Hepatocyte (in vitro differentiated cells): ENCODE measurements at regions not wholly inside any gene's neighbourhood (a gene's known extent, or its start where the extent isn't known, plus 50 kb on each side); places are given as distances from the start of the nearest gene placed in this dataset.
A peak's percentile ranks its signal among the peaks of the same experiment; 100 is the strongest.

Source experiments
- DNase-seq: peaks from one replicate; pipeline ENCODE4 v3.0.0-alpha.2; 2016; ENCODE audit warnings: low spot score
- H2AFZ ChIP-seq: fragments of 200-600 bp; sonication (generic); 2 replicates; pipeline ENCODE4 v1.6.0; 2016; ENCODE audit warnings: antibody characterized with exemption, mild to moderate bottlenecking
- H3K27ac ChIP-seq: fragments of 200-600 bp; sonication (generic); 2 replicates; pipeline ENCODE4 v1.5.1; 2016; ENCODE audit warnings: mild to moderate bottlenecking
- H3K27me3 ChIP-seq: fragments of 200-600 bp; sonication (generic); 2 replicates; pipeline ENCODE4 v1.6.1; 2016
- H3K36me3 ChIP-seq: fragments of 200-600 bp; sonication (generic); replicated peaks from 2 replicates; pipeline ENCODE4 v1.5.1; 2016; ENCODE audit warnings: low read depth; ENCODE audit not compliant: insufficient read depth
- H3K4me1 ChIP-seq: fragments of 200-600 bp; sonication (generic); 2 replicates; pipeline ENCODE4 v1.5.1; 2016; ENCODE audit warnings: mild to moderate bottlenecking, moderate library complexity; ENCODE audit not compliant: insufficient read depth
- H3K4me2 ChIP-seq: fragments of 200-600 bp; sonication (generic); 2 replicates; pipeline ENCODE4 v1.6.0; 2016
- H3K4me3 ChIP-seq: fragments of 200-600 bp; sonication (generic); 2 replicates; pipeline ENCODE4 v1.5.1; 2016; ENCODE audit warnings: mild to moderate bottlenecking
- H3K79me2 ChIP-seq: fragments of 200-600 bp; sonication (generic); 2 replicates; pipeline ENCODE4 v1.6.0; 2017; ENCODE audit warnings: mild to moderate bottlenecking
- H3K9me2 ChIP-seq: fragments of 200-600 bp; sonication (generic); replicated peaks from 2 replicates; pipeline ENCODE4 v1.6.0; 2017; ENCODE audit warnings: mild to moderate bottlenecking; ENCODE audit not compliant: insufficient read depth
- H3K9me3 ChIP-seq: fragments of 200-600 bp; sonication (generic); 2 replicates; pipeline ENCODE4 v1.5.1; 2016; ENCODE audit warnings: low read depth, mild to moderate bottlenecking
- H4K20me1 ChIP-seq: fragments of 200-600 bp; sonication (generic); 2 replicates; pipeline ENCODE4 v1.6.0; 2016; ENCODE audit warnings: mild to moderate bottlenecking; ENCODE audit not compliant: insufficient read depth, poor library complexity, severe bottlenecking
- EZH2 ChIP-seq: fragments of 200-600 bp; sonication (generic); IDR thresholded peaks from 2 replicates; pipeline ENCODE4 v1.6.1; 2016; ENCODE audit warnings: antibody characterized with exemption, mild to moderate bottlenecking, borderline replicate concordance
- EZH2phosphoT487 ChIP-seq: fragments of 200-600 bp; sonication (generic); IDR thresholded peaks from one replicate; pipeline ENCODE4 v1.6.1; 2018; ENCODE audit warnings: antibody characterized with exemption, mild to moderate bottlenecking, low read depth, moderate library complexity; ENCODE audit not compliant: unreplicated experiment, severe bottlenecking
- WGBS: methylation state at CpG from one replicate; pipeline ENCODE4 v1.1.6; 2016; ENCODE audit warnings: low lambda C conversion rate; ENCODE audit errors: missing lambda C conversion rate; 5-methylcytosine and 5-hydroxymethylcytosine counted together
- TF ChIP-seq, protein P1 (sequence below): fragments of 200-600 bp; sonication (generic); IDR thresholded peaks from 2 replicates; pipeline ENCODE4 v1.5.1; 2016; ENCODE audit warnings: antibody characterized with exemption, mild to moderate bottlenecking; ENCODE audit not compliant: poor library complexity

DNA sequence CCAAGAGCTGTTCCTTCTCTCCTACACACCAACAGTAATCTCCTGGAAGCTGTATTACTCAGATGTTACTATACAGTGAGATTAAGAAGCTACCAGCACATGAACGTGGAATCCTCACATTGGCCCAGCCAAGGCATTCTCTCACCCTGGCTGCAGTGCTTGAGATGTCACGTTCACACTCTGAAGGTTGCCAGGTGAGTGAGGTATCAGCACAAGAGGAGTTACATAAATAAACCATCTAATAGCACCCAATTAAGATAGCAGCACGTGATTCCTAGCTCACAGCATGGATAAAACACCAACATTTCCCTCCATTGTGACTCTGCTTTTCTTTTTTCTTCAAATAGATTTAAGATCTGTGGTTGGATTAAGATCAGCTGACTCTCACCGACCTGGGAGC, 182.8 kb downstream of the PLPP3 start:
- TF ChIP-seq, protein P1, sequence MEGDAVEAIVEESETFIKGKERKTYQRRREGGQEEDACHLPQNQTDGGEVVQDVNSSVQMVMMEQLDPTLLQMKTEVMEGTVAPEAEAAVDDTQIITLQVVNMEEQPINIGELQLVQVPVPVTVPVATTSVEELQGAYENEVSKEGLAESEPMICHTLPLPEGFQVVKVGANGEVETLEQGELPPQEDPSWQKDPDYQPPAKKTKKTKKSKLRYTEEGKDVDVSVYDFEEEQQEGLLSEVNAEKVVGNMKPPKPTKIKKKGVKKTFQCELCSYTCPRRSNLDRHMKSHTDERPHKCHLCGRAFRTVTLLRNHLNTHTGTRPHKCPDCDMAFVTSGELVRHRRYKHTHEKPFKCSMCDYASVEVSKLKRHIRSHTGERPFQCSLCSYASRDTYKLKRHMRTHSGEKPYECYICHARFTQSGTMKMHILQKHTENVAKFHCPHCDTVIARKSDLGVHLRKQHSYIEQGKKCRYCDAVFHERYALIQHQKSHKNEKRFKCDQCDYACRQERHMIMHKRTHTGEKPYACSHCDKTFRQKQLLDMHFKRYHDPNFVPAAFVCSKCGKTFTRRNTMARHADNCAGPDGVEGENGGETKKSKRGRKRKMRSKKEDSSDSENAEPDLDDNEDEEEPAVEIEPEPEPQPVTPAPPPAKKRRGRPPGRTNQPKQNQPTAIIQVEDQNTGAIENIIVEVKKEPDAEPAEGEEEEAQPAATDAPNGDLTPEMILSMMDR, result no peak
- TF ChIP-seq EZH2phosphoT487, result no peak
- no peak for TF ChIP-seq EZH2
- Histone ChIP-seq H3K27me3 (no peaks in the 10 kb centered on the region), H3K9me2 (no peaks in the 10 kb centered on the region), H3K79me2 (no peaks in the 10 kb centered on the region), H2AFZ (no peak overlapping the region), H3K4me2 (peak overlapping the region; percentile 7), H3K4me1 (peaks cover 11% of the 10 kb centered on the region), H3K27ac (peak overlapping the region; percentile 58), H3K9me3 (no peaks in the 10 kb centered on the region), H3K36me3 (no peaks in the 10 kb centered on the region), H4K20me1 (no peaks in the 10 kb centered on the region), H3K4me3 (no peak overlapping the region)
- peak; percentile 65 for DNase-seq
- WGBS, result 22% methylated on average over 4 of the region's 4 CpGs

- TF ChIP-seq, protein P1, result no peak
- TF ChIP-seq EZH2, result no peak
- TF ChIP-seq EZH2phosphoT487, result no peak
- Histone ChIP-seq H3K9me3 (no peaks in the 10 kb centered on the region), H3K79me2 (no peaks in the 10 kb centered on the region), H3K4me3 (no peak overlapping the region), H3K4me1 (peaks cover 11% of the 10 kb centered on the region), H3K36me3 (no peaks in the 10 kb centered on the region), H3K27ac (peak overlapping the region; percentile 56), H4K20me1 (no peaks in the 10 kb centered on the region), H3K9me2 (no peaks in the 10 kb centered on the region), H2AFZ (no peak overlapping the region), H3K4me2 (no peak overlapping the region), H3K27me3 (no peaks in the 10 kb centered on the region)
- 82% methylated on average over 2 of the region's 2 CpGs for WGBS
- DNase-seq, result no peak
Measured at GRCh38 chr1:56395776-56396175, 183.6 kb downstream of the PLPP3 start.

DNA sequence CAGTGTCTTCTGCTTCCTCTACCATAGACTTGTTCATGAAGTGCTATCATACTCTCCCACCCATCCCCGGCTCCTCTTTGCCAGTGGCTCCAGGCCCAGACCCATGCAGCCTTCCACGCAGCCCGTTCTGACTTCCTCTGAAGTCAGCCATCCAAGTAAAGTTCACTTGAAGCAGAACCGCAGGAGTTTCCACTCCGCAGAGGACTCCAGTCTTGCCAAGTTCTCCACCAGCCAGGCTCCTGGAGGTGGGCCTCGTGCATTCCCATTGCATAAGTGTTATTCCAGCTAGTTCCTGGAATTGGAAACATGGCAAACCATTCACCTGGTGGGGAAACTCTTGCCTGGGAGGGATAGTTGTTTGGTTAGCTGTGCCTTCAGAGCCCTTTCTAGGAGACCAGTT, 185.1 kb downstream of the PLPP3 start:
- DNase-seq, result no peak
- WGBS, result 92% methylated on average over 6 of the region's 6 CpGs
- H3K4me2 ChIP-seq, result no peak overlapping the region

More for the DNA sequence above, 185.1 kb downstream of the PLPP3 start:
- Histone ChIP-seq H3K79me2 (no peaks in the 10 kb centered on the region), H3K27ac (no peak overlapping the region), H2AFZ (no peak overlapping the region), H3K4me3 (no peak overlapping the region), H3K36me3 (no peaks in the 10 kb centered on the region), H4K20me1 (no peaks in the 10 kb centered on the region), H3K9me2 (no peaks in the 10 kb centered on the region), H3K4me1 (peaks cover 13% of the 10 kb centered on the region), H3K27me3 (no peaks in the 10 kb centered on the region), H3K9me3 (no peaks in the 10 kb centered on the region)
- TF ChIP-seq EZH2 (no peak), EZH2phosphoT487 (no peak)
- TF ChIP-seq, protein P1, result no peak
